ENCODE measurements at regions not wholly inside any gene's neighbourhood (a gene's known extent, or its start where the extent isn't known, plus 50 kb on each side); places are given as distances from the start of the nearest gene placed in this dataset.

DNA sequence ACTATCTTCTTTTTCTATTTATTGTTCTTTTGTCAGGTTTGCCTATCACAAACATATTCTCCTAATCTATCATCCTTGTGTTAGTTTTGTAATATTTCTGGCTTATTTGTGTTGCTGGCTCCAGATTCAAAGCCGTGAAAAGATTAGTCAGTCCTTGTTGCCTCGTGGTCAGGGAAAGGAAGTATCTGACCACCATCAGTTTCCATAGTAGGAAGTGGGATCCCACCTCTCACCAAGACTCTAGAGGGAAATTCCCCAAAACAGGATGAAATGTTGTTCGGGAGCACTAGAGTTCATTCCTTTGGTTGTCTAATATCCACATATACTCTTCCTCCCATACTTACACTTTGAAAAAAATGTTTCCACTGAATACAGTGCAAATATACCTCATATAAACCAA is 131.0 kb upstream of the HUWE1 start:
- no peak overlapping the region for H3K27ac Mint-ChIP-seq
- H3K4me1 Mint-ChIP-seq: no peaks in the 10 kb centered on the region
- H3K36me3 Mint-ChIP-seq (ENCODE audit: low read depth): no peaks in the 10 kb centered on the region
- TF ChIP-seq, protein P1, sequence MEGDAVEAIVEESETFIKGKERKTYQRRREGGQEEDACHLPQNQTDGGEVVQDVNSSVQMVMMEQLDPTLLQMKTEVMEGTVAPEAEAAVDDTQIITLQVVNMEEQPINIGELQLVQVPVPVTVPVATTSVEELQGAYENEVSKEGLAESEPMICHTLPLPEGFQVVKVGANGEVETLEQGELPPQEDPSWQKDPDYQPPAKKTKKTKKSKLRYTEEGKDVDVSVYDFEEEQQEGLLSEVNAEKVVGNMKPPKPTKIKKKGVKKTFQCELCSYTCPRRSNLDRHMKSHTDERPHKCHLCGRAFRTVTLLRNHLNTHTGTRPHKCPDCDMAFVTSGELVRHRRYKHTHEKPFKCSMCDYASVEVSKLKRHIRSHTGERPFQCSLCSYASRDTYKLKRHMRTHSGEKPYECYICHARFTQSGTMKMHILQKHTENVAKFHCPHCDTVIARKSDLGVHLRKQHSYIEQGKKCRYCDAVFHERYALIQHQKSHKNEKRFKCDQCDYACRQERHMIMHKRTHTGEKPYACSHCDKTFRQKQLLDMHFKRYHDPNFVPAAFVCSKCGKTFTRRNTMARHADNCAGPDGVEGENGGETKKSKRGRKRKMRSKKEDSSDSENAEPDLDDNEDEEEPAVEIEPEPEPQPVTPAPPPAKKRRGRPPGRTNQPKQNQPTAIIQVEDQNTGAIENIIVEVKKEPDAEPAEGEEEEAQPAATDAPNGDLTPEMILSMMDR (IDR thresholded peaks at IDR 0.05; ENCODE audit: unreplicated experiment in 3 of 3): no peak
- H3K9me3 Mint-ChIP-seq: peaks cover 5% of the 10 kb centered on the region
- H3K27me3 Mint-ChIP-seq (ENCODE audit: low read depth): peaks cover 4% of the 10 kb centered on the region
- no peak overlapping the region for H3K4me3 Mint-ChIP-seq

DNA sequence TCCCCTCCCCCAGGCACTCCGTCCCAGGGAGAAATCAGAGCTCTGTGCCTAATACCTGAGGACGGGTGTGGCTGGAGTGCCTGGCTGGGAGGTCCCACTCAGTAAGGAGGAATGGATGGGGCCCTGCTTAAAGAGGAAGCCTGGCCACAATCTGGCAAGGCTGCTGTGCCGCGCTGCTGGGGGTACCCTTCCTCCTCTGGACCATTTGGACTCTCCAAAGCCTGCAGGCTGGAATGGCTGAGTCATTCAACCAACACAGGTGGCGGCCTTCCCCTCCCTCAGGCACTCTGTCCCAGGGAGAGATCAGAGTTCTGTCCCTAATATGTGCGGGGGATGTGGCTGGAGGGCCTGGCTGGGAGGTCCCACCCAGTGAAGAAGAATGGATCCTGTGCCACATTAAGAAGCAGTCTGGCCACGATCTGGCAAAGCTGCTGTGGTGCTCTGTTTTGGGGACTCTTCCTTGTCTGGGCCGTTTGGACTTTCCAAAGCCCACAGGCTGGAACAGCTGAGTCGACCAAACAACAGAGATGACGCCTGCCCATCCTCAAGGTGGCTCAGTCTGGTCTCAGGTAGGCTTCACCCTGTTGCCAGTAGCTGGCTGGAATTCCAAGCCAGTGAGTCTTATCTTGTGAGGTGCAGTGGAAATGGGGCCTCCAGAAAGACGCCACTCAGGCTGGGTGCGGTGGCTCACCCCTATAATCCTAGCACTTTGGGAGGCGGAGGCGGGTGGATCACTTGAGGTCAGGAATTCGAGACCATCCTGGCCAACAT is 127.3 kb upstream of the HUWE1 start:
- Mint-ChIP-seq H3K27me3 (ENCODE audit: low read depth) (peaks cover 3% of the 10 kb centered on the region), H3K4me1 (no peaks in the 10 kb centered on the region), H3K36me3 (ENCODE audit: low read depth) (no peaks in the 10 kb centered on the region), H3K9me3 (peaks cover 5% of the 10 kb centered on the region), H3K4me3 (no peak overlapping the region), H3K27ac (no peak overlapping the region)
- TF ChIP-seq, protein P1 (IDR thresholded peaks at IDR 0.05; ENCODE audit: unreplicated experiment in 3 of 3): no peak

DNA sequence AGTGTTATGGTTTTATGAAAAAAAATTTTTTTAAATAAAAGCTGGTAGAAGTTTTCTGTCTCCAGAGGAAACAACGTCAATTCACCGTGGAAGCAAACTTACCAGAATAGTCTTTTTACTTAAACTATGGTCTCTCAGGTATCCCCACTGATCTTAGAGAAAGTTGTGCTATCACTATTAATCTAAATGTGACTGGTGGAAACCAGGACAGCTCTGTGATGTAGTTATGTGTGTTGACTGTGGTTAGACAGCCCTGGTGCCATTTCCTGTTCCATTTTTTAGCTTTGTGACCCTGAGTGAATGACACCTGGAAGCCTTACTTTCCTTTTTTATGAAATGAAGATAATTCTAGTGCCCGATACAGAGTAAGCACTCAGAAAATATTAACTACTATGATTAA is 111.8 kb upstream of the HUWE1 start:
- no peaks in the 10 kb centered on the region for H3K36me3 Mint-ChIP-seq (ENCODE audit: low read depth)
- TF ChIP-seq, protein P1 (IDR thresholded peaks at IDR 0.05; ENCODE audit: unreplicated experiment in 3 of 3): no peak
- H3K27ac Mint-ChIP-seq: no peak overlapping the region
- no peak overlapping the region for H3K4me3 Mint-ChIP-seq
- H3K27me3 Mint-ChIP-seq (ENCODE audit: low read depth): no peaks in the 10 kb centered on the region
- H3K4me1 Mint-ChIP-seq: no peaks in the 10 kb centered on the region
- peaks cover 15% of the 10 kb centered on the region for H3K9me3 Mint-ChIP-seq

DNA sequence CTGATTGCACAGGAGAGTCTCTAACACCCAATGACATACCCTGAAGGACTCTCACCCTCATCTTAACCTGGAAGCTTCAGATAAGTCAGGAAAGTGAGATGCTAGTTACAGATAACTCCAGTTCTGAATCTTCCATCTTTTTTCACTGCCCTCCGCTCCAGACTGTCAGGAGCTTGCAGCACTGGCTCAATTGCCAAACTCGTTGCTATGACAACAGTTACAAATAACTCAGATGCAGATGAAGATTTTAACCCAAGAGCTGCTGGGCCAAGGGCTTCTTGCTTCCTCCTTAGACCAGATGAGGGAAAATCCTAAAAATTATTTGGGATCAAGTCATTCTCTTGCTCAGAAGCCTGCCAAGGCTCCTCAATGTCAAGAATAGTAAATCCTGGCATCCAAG is 109.1 kb upstream of the HUWE1 start:
- H3K4me3 Mint-ChIP-seq: no peak overlapping the region
- no peak overlapping the region for H3K27ac Mint-ChIP-seq
- TF ChIP-seq, protein P1 (IDR thresholded peaks at IDR 0.05; ENCODE audit: unreplicated experiment in 3 of 3): no peak
- no peaks in the 10 kb centered on the region for H3K4me1 Mint-ChIP-seq
- H3K36me3 Mint-ChIP-seq (ENCODE audit: low read depth): no peaks in the 10 kb centered on the region
- H3K9me3 Mint-ChIP-seq: peaks cover 12% of the 10 kb centered on the region
- no peaks in the 10 kb centered on the region for H3K27me3 Mint-ChIP-seq (ENCODE audit: low read depth)

DNA sequence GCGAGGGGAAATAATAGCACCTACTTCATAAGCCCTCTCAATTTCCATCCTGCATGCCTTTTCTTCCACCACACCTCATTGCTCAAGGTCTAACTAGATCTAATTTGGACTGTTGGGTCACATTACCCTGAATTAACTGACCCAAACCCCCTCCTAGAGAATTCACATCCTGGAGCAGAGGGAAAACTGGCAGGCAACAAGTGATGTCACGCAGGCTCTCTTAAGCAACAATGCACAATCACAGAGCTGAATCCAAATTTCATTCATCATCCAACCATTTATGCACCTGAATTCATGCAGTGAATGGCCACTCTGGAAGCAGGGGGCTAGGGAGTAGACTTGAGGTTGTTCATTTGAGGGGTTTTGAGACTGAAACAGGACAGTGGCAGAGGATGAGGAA is 107.7 kb upstream of the HUWE1 start:
- Mint-ChIP-seq H3K9me3 (peaks cover 12% of the 10 kb centered on the region), H3K4me1 (no peaks in the 10 kb centered on the region), H3K4me3 (no peak overlapping the region), H3K36me3 (ENCODE audit: low read depth) (no peaks in the 10 kb centered on the region), H3K27ac (no peak overlapping the region), H3K27me3 (ENCODE audit: low read depth) (no peaks in the 10 kb centered on the region)
- TF ChIP-seq, protein P1 (IDR thresholded peaks at IDR 0.05; ENCODE audit: unreplicated experiment in 3 of 3): no peak

DNA sequence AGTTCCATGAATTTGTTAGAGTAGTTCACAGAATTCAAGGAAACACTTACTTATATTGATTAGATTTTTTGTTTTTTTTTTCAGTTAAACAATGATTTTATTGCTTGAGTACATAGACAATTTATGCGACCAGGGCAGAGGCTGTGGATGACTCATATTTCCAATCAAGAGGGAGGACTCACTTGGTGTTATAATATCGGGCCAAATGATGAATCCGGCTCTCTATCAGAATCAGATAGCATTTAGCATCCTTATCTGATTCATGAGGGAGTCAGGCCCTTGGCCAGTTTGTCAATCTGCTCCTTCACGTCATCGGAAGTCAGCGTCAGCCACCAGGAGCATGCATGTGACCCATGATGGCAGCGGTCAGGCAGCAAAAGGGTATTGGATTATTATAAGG is 82.3 kb upstream of the HUWE1 start:
- Mint-ChIP-seq H3K27me3 (ENCODE audit: low read depth) (peaks cover 3% of the 10 kb centered on the region), H3K27ac (no peak overlapping the region), H3K36me3 (ENCODE audit: low read depth) (peaks cover 7% of the 10 kb centered on the region), H3K4me1 (no peaks in the 10 kb centered on the region), H3K9me3 (peaks cover 18% of the 10 kb centered on the region), H3K4me3 (no peak overlapping the region)
- TF ChIP-seq, protein P1 (IDR thresholded peaks at IDR 0.05; ENCODE audit: unreplicated experiment in 3 of 3): no peak
